IMR-90 (cell line): ENCODE measurements at regions not wholly inside any gene's neighbourhood (a gene's known extent, or its start where the extent isn't known, plus 50 kb on each side); places are given as distances from the start of the nearest gene placed in this dataset.

ENCODE experiments used
- ATAC-seq: fragments of 200-7000 bp; cut with Tn5 transposase; 2 replicates; pipeline ENCODE4 v1.9.1; 2020; ENCODE audit warnings: low read depth, mild to moderate bottlenecking, moderate library complexity
- BruUV-seq: library from RNA; stranded (reverse); fragments of 400-500 nt; replicated peaks from 2 replicates; lab custom pipeline; 2021; lab: Mats Ljungman, UMichigan
- CTCF ChIA-PET: fragments of 300-600 bp; formaldehyde crosslinking; extraction: SDS; loops from one replicate; lab custom pipeline; 2021; ENCODE audit warnings: antibody characterized with exemption; lab: Yijun Ruan, JAX
- POLR2A ChIA-PET: fragments of 300-600 bp; sonication (Branson Sonifier 250); formaldehyde crosslinking; loops from one replicate; lab custom pipeline; 2022; ENCODE audit warnings: antibody characterized with exemption; ENCODE audit not compliant: unreplicated experiment; lab: Charles Lee
- DNase-seq: peaks from one replicate; pipeline ENCODE4 v3.0.0; 2013
- H2AFZ ChIP-seq: replicated peaks from 2 replicates; pipeline ENCODE3; 2013; ENCODE audit warnings: low read length, mild to moderate bottlenecking; ENCODE audit not compliant: poor library complexity
- H2AK5ac ChIP-seq: 2 replicates; pipeline ENCODE4 v1.6.1; 2013; ENCODE audit warnings: low read depth, low read length, inconsistent platforms
- H2AK9ac ChIP-seq: replicated peaks from 2 replicates; pipeline ENCODE3; 2013; ENCODE audit warnings: mild to moderate bottlenecking, low read depth, low read length, moderate library complexity; ENCODE audit not compliant: poor library complexity
- H2BK120ac ChIP-seq: 2 replicates; pipeline ENCODE4 v1.6.1; 2013; ENCODE audit warnings: low read depth, low read length, inconsistent platforms
- H2BK15ac ChIP-seq: 3 replicates; pipeline ENCODE4 v1.6.1; 2013; ENCODE audit warnings: low read depth, low read length, inconsistent platforms
- H2BK20ac ChIP-seq: 2 replicates; pipeline ENCODE4 v1.6.1; 2013; ENCODE audit warnings: low read depth, mild to moderate bottlenecking, inconsistent platforms, low read length, moderate library complexity
- H2BK5ac ChIP-seq: 2 replicates; pipeline ENCODE4 v1.6.1; 2013; ENCODE audit warnings: mild to moderate bottlenecking, low read depth, low read length, inconsistent platforms; ENCODE audit not compliant: poor library complexity, severe bottlenecking
- H3K14ac ChIP-seq: replicated peaks from 2 replicates; pipeline ENCODE4 v1.6.1; 2013; ENCODE audit warnings: low read depth, low read length, inconsistent platforms
- H3K18ac ChIP-seq: 2 replicates; pipeline ENCODE4 v1.6.1; 2013; ENCODE audit warnings: low read depth, low read length, control low read depth
- H3K23ac ChIP-seq: 2 replicates; pipeline ENCODE4 v1.6.1; 2013; ENCODE audit warnings: low read depth, low read length, inconsistent platforms
- H3K27ac ChIP-seq: 2 replicates; pipeline ENCODE4 v1.5.1; 2013; ENCODE audit warnings: mild to moderate bottlenecking, control low read depth, low read length; ENCODE audit not compliant: insufficient read depth
- H3K27me3 ChIP-seq: 2 replicates; pipeline ENCODE4 v1.6.1; 2013; ENCODE audit warnings: low read length; ENCODE audit not compliant: control insufficient read depth, insufficient read depth
- H3K36me3 ChIP-seq: 2 replicates; pipeline ENCODE4 v1.6.1; 2013; ENCODE audit warnings: low read length, mixed read lengths; ENCODE audit not compliant: control insufficient read depth, insufficient read depth
- H3K4ac ChIP-seq: 2 replicates; pipeline ENCODE4 v1.6.1; 2013; ENCODE audit warnings: low read depth, low read length, inconsistent platforms
- H3K4me1 ChIP-seq: 2 replicates; pipeline ENCODE4 v1.6.1; 2013; ENCODE audit warnings: low read length, mixed read lengths; ENCODE audit not compliant: control insufficient read depth, insufficient read depth
- H3K4me2 ChIP-seq: 2 replicates; pipeline ENCODE4 v1.6.1; 2013; ENCODE audit warnings: low read depth, mild to moderate bottlenecking, control low read depth, low read length, moderate library complexity
- H3K4me3 ChIP-seq: 2 replicates; pipeline ENCODE4 v1.5.1; 2013; ENCODE audit warnings: low read depth, mild to moderate bottlenecking, control low read depth, low read length, moderate library complexity; ENCODE audit not compliant: insufficient read depth
- H3K56ac ChIP-seq: 2 replicates; pipeline ENCODE4 v1.6.1; 2013; ENCODE audit warnings: low read length, inconsistent platforms; ENCODE audit not compliant: insufficient read depth; ENCODE audit errors: extremely low read depth
- H3K79me1 ChIP-seq, 2 experiments: 2 replicates each; pipeline ENCODE4 v1.6.1; 2013; ENCODE audit warnings: low read length in 2 of 2, inconsistent platforms in 1 of 2, low read depth in 1 of 2
- H3K9ac ChIP-seq: 2 replicates; pipeline ENCODE4 v1.6.1; 2013; ENCODE audit warnings: low read depth, low read length, control low read depth
- H3K9me1 ChIP-seq: 2 replicates; pipeline ENCODE4 v1.6.1; 2013; ENCODE audit warnings: low read length, inconsistent platforms; ENCODE audit not compliant: insufficient read depth
- H3K9me3 ChIP-seq: 2 replicates; pipeline ENCODE4 v1.6.1; 2013; ENCODE audit warnings: low read length; ENCODE audit not compliant: control insufficient read depth, insufficient read depth
- H4K20me1 ChIP-seq: 2 replicates; pipeline ENCODE4 v1.6.1; 2013; ENCODE audit warnings: low read length, inconsistent platforms; ENCODE audit not compliant: insufficient read depth
- H4K5ac ChIP-seq: 2 replicates; pipeline ENCODE4 v1.6.1; 2013; ENCODE audit warnings: mild to moderate bottlenecking, low read depth, low read length, control low read depth
- H4K8ac ChIP-seq, 2 experiments: 2 replicates each; pipeline ENCODE4 v1.6.1; 2013; ENCODE audit warnings: low read depth in 2 of 2, low read length in 2 of 2, control low read depth in 1 of 2, inconsistent platforms in 1 of 2
- H4K91ac ChIP-seq: 2 replicates; pipeline ENCODE4 v1.6.1; 2013; ENCODE audit warnings: low read depth, low read length, inconsistent platforms; ENCODE audit not compliant: insufficient read depth
- BHLHE40 ChIP-seq: fragments of 150-350 bp; IDR thresholded peaks from 2 replicates; pipeline ENCODE4 v1.6.1; 2016; ENCODE audit warnings: mild to moderate bottlenecking, low read depth, low read length
- CEBPB ChIP-seq: IDR thresholded peaks from 2 replicates; pipeline ENCODE4 v1.6.1; 2012; ENCODE audit warnings: low read depth, low read length, improper control_type of control experiment
- CHD1 ChIP-seq: IDR thresholded peaks from 2 replicates; pipeline ENCODE4 v1.6.1; 2012; ENCODE audit warnings: low read depth, low read length, improper control_type of control experiment
- CTCF ChIP-seq: conservative IDR thresholded peaks from 2 replicates; pipeline ENCODE4 v1.5.1; 2012; ENCODE audit warnings: mild to moderate bottlenecking, low read depth, low read length, improper control_type of control experiment
- ELK1 ChIP-seq: fragments of 150-350 bp; IDR thresholded peaks from 2 replicates; pipeline ENCODE4 v1.6.1; 2016; ENCODE audit warnings: low read depth, mild to moderate bottlenecking, low read length, moderate library complexity, borderline replicate concordance
- FOS ChIP-seq: fragments of 150-350 bp; IDR thresholded peaks from 2 replicates; pipeline ENCODE4 v1.6.1; 2016; ENCODE audit warnings: low read depth, low read length
- MAFK ChIP-seq: IDR thresholded peaks from 2 replicates; pipeline ENCODE4 v1.6.1; 2012; ENCODE audit warnings: low read depth, low read length, improper control_type of control experiment
- MAZ ChIP-seq: IDR thresholded peaks from 2 replicates; pipeline ENCODE4 v1.6.1; 2012; ENCODE audit warnings: low read depth, mild to moderate bottlenecking, low read length, improper control_type of control experiment, moderate library complexity, borderline replicate concordance
- MXI1 ChIP-seq: IDR thresholded peaks from 2 replicates; pipeline ENCODE4 v1.6.1; 2012; ENCODE audit warnings: low read depth, mild to moderate bottlenecking, low read length, moderate library complexity, borderline replicate concordance
- NFE2L2 ChIP-seq: fragments of 150-350 bp; IDR thresholded peaks from 2 replicates; pipeline ENCODE4 v1.6.1; 2016; ENCODE audit warnings: low read depth, mild to moderate bottlenecking, low read length
- POLR2A ChIP-seq: IDR thresholded peaks from 2 replicates; pipeline ENCODE4 v1.6.1; 2012; ENCODE audit warnings: mild to moderate bottlenecking, low read depth, low read length
- RAD21 ChIP-seq: IDR thresholded peaks from 2 replicates; pipeline ENCODE4 v1.6.1; 2012; ENCODE audit warnings: low read length, improper control_type of control experiment
- RCOR1 ChIP-seq: IDR thresholded peaks from 2 replicates; pipeline ENCODE4 v1.6.1; 2012; ENCODE audit warnings: mild to moderate bottlenecking, low read length, improper control_type of control experiment; ENCODE audit not compliant: insufficient replicate concordance
- RFX5 ChIP-seq: IDR thresholded peaks from 2 replicates; pipeline ENCODE4 v1.8.0; 2012; ENCODE audit warnings: low read depth, mild to moderate bottlenecking, low read length, moderate library complexity
- SMC3 ChIP-seq: fragments of 150-350 bp; IDR thresholded peaks from 2 replicates; pipeline ENCODE4 v1.6.1; 2016; ENCODE audit warnings: low read depth, mild to moderate bottlenecking, antibody characterized with exemption, low read length, moderate library complexity
- USF2 ChIP-seq: fragments of 150-350 bp; IDR thresholded peaks from 2 replicates; pipeline ENCODE4 v1.6.1; 2017; ENCODE audit warnings: mild to moderate bottlenecking, antibody characterized with exemption, low read length, low read depth
- WGBS, 2 experiments: methylation state at CpG; one replicate each; pipeline versions ENCODE4 v1.1.5 to v1.1.7; 2013; ENCODE audit warnings: missing lambda C conversion rate in 2 of 2; ENCODE audit not compliant: insufficient read length in 1 of 2; ENCODE audit errors: extremely low coverage in 2 of 2; 5-methylcytosine and 5-hydroxymethylcytosine counted together
- dilution Hi-C: fragments of 300-500 bp; cut with HindIII; formaldehyde crosslinking; loops from one replicate; pipeline ENCODE4 v1.14.3; 2018; ENCODE audit warnings: low sequenced_read_pairs; ENCODE audit not compliant: unreplicated experiment
- in situ Hi-C: fragments of 300-500 bp; cut with MboI; formaldehyde crosslinking; loops from 3 replicates; pipeline ENCODE4 v1.14.3; 2019; ENCODE audit warnings: low sequenced_read_pairs, inconsistent platforms, mixed read lengths
- intact Hi-C: fragments of 100-400 bp; cut with micrococcal nuclease; formaldehyde crosslinking; loops from 2 replicates; pipeline ENCODE4 v1.10.0; 2022

GRCh38 chr21:27244352-27244751 lies 277.5 kb upstream of the ADAMTS5 start:
- H4K5ac ChIP-seq, result no peak overlapping the region
- no peak overlapping the region for H3K4ac ChIP-seq
- TF ChIP-seq BHLHE40 (no peak), NFE2L2 (no peak), RCOR1 (no peak), CTCF (no peak), CEBPB (no peak), MAZ (no peak), MXI1 (no peak), USF2 (no peak), FOS (no peak), SMC3 (no peak), CHD1 (no peak), POLR2A (no peak), RFX5 (no peak), RAD21 (no peak), ELK1 (no peak), MAFK (no peak)
- DNase-seq, result peak; percentile 15
- H2AFZ ChIP-seq, result no peak overlapping the region
- H4K8ac ChIP-seq, result no peak overlapping the region
- in situ Hi-C loops (no loop called here), dilution Hi-C loops (no loop called here), intact Hi-C loops (no loop called here)
- no peak overlapping the region for H3K9ac ChIP-seq
- no peaks in the 10 kb centered on the region for H3K27me3 ChIP-seq
- no peak overlapping the region for H3K56ac ChIP-seq
- H2BK120ac ChIP-seq, result no peak overlapping the region
- no peak for ATAC-seq
- BruUV-seq, result no TSS peak
- no peak overlapping the region for H2BK20ac ChIP-seq
- no peaks in the 10 kb centered on the region for H3K9me1 ChIP-seq
- no peak overlapping the region for H2AK5ac ChIP-seq
- no peak overlapping the region for H3K18ac ChIP-seq
- no peak overlapping the region for H3K4me3 ChIP-seq
- peaks cover 2% of the 10 kb centered on the region; the same call in 1 of the 2 replicates for H3K4me1 ChIP-seq
- no peak overlapping the region for H4K91ac ChIP-seq
- no peak overlapping the region for H3K23ac ChIP-seq
- H3K4me2 ChIP-seq, result no peak overlapping the region
- H3K14ac ChIP-seq, result no peak overlapping the region
- no peaks in the 10 kb centered on the region for H3K9me3 ChIP-seq
- H2BK5ac ChIP-seq, result no peak overlapping the region
- no peaks in the 10 kb centered on the region for H3K36me3 ChIP-seq
- no CpG with 5 or more reads among the region's 2 CpGs for WGBS, 2 experiments
- ChIA-PET POLR2A (no interaction called here), CTCF (no interaction called here)
- no peaks in the 10 kb centered on the region for H3K79me1 ChIP-seq
- H3K27ac ChIP-seq, result no peak overlapping the region
- H2BK15ac ChIP-seq, result no peak overlapping the region
- no peak overlapping the region for H2AK9ac ChIP-seq
- H4K20me1 ChIP-seq, result no peaks in the 10 kb centered on the region
